Sigmoid colon (tissue), 6 donors: ENCODE measurements at regions not wholly inside any gene's neighbourhood (a gene's known extent, or its start where the extent isn't known, plus 50 kb on each side); places are given as distances from the start of the nearest gene placed in this dataset.

Source experiments
- DNase-seq: peaks from one replicate; pipeline ENCODE4 v3.0.0-alpha.2; 2019
- H3K27ac ChIP-seq, 4 donors: fragments of 200-600 bp; sonication (generic); one replicate each; pipeline ENCODE4 v1.5.1; 2016 to 2019; ENCODE audit warnings: mild to moderate bottlenecking in 1 of 4
- H3K27me3 ChIP-seq, 3 donors: fragments of 200-600 bp; sonication (generic); one replicate each; pipeline ENCODE4 v1.5.1; 2019; ENCODE audit warnings: mild to moderate bottlenecking in 1 of 3
- H3K36me3 ChIP-seq, 4 donors: fragments of 200-600 bp; sonication (generic); one replicate each; pipeline ENCODE4 v1.5.1; 2016 to 2019
- H3K4me1 ChIP-seq, 4 donors: fragments of 200-600 bp; sonication (generic); one replicate each; pipeline ENCODE4 v1.5.1; 2017 to 2019
- H3K4me3 ChIP-seq, 4 donors: fragments of 200-600 bp; sonication (generic); one replicate each; pipeline ENCODE4 v1.5.1; 2017 to 2019; ENCODE audit warnings: mild to moderate bottlenecking in 2 of 4, moderate library complexity in 1 of 4
- H3K9me3 ChIP-seq, 4 donors: fragments of 200-600 bp in 3 of 4; sonication (generic) in 3 of 4; one replicate each; pipeline versions ENCODE4 v1.5.1 to v1.6.1; 2013 to 2019
- CTCF ChIP-seq, 4 experiments: fragments of 450-650 bp in 3 of 4; fragments of 200-600 bp in 1 of 4; IDR thresholded peaks; one replicate each; pipeline ENCODE4 v1.5.1; 2016 to 2019; ENCODE audit warnings: antibody characterized with exemption in 4 of 4, mild to moderate bottlenecking in 3 of 4, moderate library complexity in 2 of 4
- EP300 ChIP-seq, 4 donors: sonication (generic); formaldehyde crosslinking; IDR thresholded peaks; one replicate each; pipeline ENCODE4 v1.6.1; 2017; ENCODE audit warnings: antibody characterized with exemption in 4 of 4
- POLR2A ChIP-seq, 2 donors: fragments of 450-650 bp; IDR thresholded peaks; one replicate each; pipeline ENCODE4 v1.6.1; 2016; ENCODE audit warnings: antibody characterized with exemption in 2 of 2, mild to moderate bottlenecking in 2 of 2, moderate library complexity in 2 of 2
- POLR2AphosphoS5 ChIP-seq, 4 donors: sonication (generic); formaldehyde crosslinking; IDR thresholded peaks; one replicate each; pipeline ENCODE4 v1.6.1; 2017; ENCODE audit warnings: antibody characterized with exemption in 4 of 4
- WGBS, 2 donors: extraction: QIAGEN DNeasy Blood & Tissue Kit; methylation state at CpG; one replicate each; pipeline ENCODE4 v1.1.7; 2013; 5-methylcytosine and 5-hydroxymethylcytosine counted together
- intact Hi-C: fragments of 100-400 bp; cut with DNase I; formaldehyde crosslinking; loops from one replicate; pipeline ENCODE4 v1.15.1; 2023
- donor health status: healthy with polysubstance abuse.
- donor health status: healthy.

- Histone ChIP-seq H3K4me3 (no peak overlapping the region), H3K9me3 (no peaks in the 10 kb centered on the region), H3K27me3 (no peaks in the 10 kb centered on the region), H3K36me3 (no peaks in the 10 kb centered on the region), H3K4me1 (peaks cover 0 to 11% (median 4%) of the 10 kb centered on the region in 4 donors), H3K27ac (no peak overlapping the region)
- WGBS, 2 donors: 79 to 80% methylated on average over 4 of the region's 4 CpGs
- no peak for TF ChIP-seq POLR2A (IDR thresholded peaks at IDR 0.05)
- TF ChIP-seq CTCF (IDR thresholded peaks at IDR 0.05): no peak
- TF ChIP-seq POLR2AphosphoS5 (IDR thresholded peaks at IDR 0.05): no peak
- no peak for TF ChIP-seq EP300 (IDR thresholded peaks at IDR 0.05)
- no peak for DNase-seq
- intact Hi-C loops: no loop called here
Measured at GRCh38 chr5:164431634-164432304, 926.4 kb downstream of the MAT2B start.

GRCh38 chr5:164433106-164433870 is 927.9 kb downstream of the MAT2B start:
- Histone ChIP-seq H3K27me3 (no peaks in the 10 kb centered on the region), H3K4me1 (peaks cover 0 to 11% (median 4%) of the 10 kb centered on the region in 4 donors), H3K27ac (no peak overlapping the region), H3K4me3 (no peak overlapping the region), H3K36me3 (no peaks in the 10 kb centered on the region), H3K9me3 (no peaks in the 10 kb centered on the region)
- 83 to 88% methylated on average over 4 of the region's 4 CpGs for WGBS, 2 donors
- TF ChIP-seq POLR2A (IDR thresholded peaks at IDR 0.05): no peak
- TF ChIP-seq EP300 (IDR thresholded peaks at IDR 0.05): no peak
- TF ChIP-seq POLR2AphosphoS5 (IDR thresholded peaks at IDR 0.05): no peak
- no peak for TF ChIP-seq CTCF (IDR thresholded peaks at IDR 0.05)
- intact Hi-C loops: no loop called here
- no peak for DNase-seq

DNA sequence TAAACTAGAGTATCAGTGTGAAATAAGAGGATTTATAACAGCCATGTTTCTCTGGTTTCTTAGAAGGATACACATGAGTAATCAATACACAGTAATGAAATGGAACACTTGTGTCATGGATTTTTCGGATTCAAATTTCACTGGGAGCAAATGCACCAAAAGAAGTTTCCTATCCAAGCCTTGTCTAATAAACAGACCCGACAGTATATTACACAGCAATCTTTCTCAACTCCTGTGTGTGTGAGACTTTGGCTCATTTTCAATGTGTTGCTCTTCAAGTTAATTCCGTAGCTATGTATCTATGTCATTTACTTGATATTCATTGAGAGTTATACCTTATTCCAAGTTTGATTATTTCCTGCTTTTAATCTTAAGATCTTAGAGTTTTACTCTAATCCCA is 930.2 kb downstream of the MAT2B start:
- no peak for DNase-seq
- H3K27ac ChIP-seq: no peak overlapping the region
- WGBS, 2 donors: 79% methylated on average over 3 of the region's 3 CpGs

DNA sequence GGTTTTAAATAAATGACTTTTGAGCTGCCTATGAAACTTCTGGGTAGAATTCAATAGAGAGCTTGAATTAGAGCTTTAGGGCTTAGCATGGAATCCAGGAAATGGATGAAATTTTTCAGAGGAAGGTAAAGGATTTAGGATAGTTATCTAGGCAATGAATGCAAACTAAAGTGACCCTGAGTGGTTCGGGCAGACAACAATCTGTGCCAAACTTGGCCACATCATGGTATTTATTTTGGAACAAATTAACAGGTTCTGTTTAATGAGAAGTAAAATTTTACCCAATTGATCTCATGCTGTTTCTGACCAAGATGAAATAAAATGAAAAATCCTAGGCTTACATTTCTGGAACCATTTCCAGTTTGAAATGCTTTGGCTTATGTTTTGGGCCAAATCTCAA is 934.4 kb downstream of the MAT2B start:
- intact Hi-C loops: no loop called here
- 38 to 69% methylated on average over 1 of the region's 1 CpG for WGBS, 2 donors
- Histone ChIP-seq H3K9me3 (no peaks in the 10 kb centered on the region), H3K36me3 (no peaks in the 10 kb centered on the region), H3K27me3 (no peaks in the 10 kb centered on the region), H3K27ac (no peak overlapping the region), H3K4me3 (no peak overlapping the region), H3K4me1 (no peaks in the 10 kb centered on the region)
- TF ChIP-seq CTCF (IDR thresholded peaks at IDR 0.05) (no peak), POLR2AphosphoS5 (IDR thresholded peaks at IDR 0.05) (no peak), EP300 (IDR thresholded peaks at IDR 0.05) (no peak), POLR2A (IDR thresholded peaks at IDR 0.05) (no peak)
- DNase-seq: no peak

More for the DNA sequence above, 930.2 kb downstream of the MAT2B start:
- intact Hi-C loops: no loop called here
- H3K4me3 ChIP-seq: no peak overlapping the region
- H3K36me3 ChIP-seq: no peaks in the 10 kb centered on the region
- no peak for TF ChIP-seq POLR2A (IDR thresholded peaks at IDR 0.05)
- TF ChIP-seq CTCF (IDR thresholded peaks at IDR 0.05): no peak
- TF ChIP-seq EP300 (IDR thresholded peaks at IDR 0.05): no peak
- no peak for TF ChIP-seq POLR2AphosphoS5 (IDR thresholded peaks at IDR 0.05)
- no peaks in the 10 kb centered on the region for H3K9me3 ChIP-seq
- peaks cover 0 to 11% (median 4%) of the 10 kb centered on the region in 4 donors for H3K4me1 ChIP-seq
- no peaks in the 10 kb centered on the region for H3K27me3 ChIP-seq
